ENCODE measurements at regions not wholly inside any gene's neighbourhood (a gene's known extent, or its start where the extent isn't known, plus 50 kb on each side); places are given as distances from the start of the nearest gene placed in this dataset.
"Not testable (repeated sequence)": the region's sequence is repeated elsewhere in the genome, so short reads cannot be mapped to it uniquely, and the experiment has no call there.

DNA sequence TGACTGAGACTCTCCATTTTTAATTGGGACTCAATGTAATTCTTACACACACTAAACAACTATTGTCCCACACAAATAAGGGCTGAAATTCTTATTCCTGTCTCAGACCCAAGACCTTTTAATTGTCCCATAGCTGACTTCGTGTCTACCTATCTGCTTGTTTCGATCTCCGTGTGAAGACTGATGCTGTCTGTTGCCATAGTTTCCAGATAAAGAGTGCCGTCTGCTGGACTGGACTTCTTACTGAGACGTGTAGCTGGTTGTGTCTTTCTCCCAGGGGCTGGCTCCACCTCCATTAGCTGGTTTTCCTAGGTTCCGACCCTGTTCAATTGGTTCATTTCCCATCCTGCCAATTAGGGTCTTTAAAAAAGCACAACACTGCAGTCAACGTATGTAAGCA lies 235.3 kb upstream of the PLXNA2 start:
- H3K9me3 Mint-ChIP-seq (ENCODE audit: low read depth): no peaks in the 10 kb centered on the region
- TF ChIP-seq, protein P1, sequence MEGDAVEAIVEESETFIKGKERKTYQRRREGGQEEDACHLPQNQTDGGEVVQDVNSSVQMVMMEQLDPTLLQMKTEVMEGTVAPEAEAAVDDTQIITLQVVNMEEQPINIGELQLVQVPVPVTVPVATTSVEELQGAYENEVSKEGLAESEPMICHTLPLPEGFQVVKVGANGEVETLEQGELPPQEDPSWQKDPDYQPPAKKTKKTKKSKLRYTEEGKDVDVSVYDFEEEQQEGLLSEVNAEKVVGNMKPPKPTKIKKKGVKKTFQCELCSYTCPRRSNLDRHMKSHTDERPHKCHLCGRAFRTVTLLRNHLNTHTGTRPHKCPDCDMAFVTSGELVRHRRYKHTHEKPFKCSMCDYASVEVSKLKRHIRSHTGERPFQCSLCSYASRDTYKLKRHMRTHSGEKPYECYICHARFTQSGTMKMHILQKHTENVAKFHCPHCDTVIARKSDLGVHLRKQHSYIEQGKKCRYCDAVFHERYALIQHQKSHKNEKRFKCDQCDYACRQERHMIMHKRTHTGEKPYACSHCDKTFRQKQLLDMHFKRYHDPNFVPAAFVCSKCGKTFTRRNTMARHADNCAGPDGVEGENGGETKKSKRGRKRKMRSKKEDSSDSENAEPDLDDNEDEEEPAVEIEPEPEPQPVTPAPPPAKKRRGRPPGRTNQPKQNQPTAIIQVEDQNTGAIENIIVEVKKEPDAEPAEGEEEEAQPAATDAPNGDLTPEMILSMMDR (IDR thresholded peaks at IDR 0.05; ENCODE audit: unreplicated experiment): no peak
- H3K36me3 Mint-ChIP-seq (ENCODE audit: insufficient read depth): no peaks in the 10 kb centered on the region
- no peak overlapping the region for H3K4me3 Mint-ChIP-seq (ENCODE audit: low read depth)
- H3K27me3 Mint-ChIP-seq: peaks cover 16% of the 10 kb centered on the region
- DNase-seq (ENCODE audit: low spot score, unreplicated experiment): no peak
- H3K4me1 Mint-ChIP-seq (ENCODE audit: low read depth): peaks cover 7% of the 10 kb centered on the region
- no peak overlapping the region for H3K27ac Mint-ChIP-seq

DNA sequence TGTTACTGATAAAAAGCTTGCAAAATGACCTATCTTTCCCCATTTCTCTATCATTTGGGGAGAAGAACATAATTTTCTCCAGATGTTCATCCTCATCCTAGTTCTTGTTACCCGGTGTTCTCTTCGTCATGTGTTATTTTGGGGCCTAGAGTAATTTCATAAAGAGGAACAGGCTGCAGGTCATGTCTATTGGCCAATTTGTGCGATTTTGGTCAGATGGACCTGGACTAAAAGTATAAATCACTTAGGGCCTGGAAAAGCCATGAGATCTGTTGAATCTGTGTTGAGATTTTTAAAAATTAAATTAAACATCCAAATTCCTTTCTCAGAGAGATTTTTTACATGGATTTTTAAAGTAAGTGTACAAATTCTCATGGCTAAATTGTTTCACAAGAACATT lies 241.3 kb upstream of the PLXNA2 start:
- Mint-ChIP-seq H3K27ac (no peak overlapping the region), H3K9me3 (ENCODE audit: low read depth) (peaks cover 5% of the 10 kb centered on the region), H3K36me3 (ENCODE audit: insufficient read depth) (no peaks in the 10 kb centered on the region), H3K4me1 (ENCODE audit: low read depth) (no peaks in the 10 kb centered on the region), H3K4me3 (ENCODE audit: low read depth) (no peak overlapping the region), H3K27me3 (peaks cover 5% of the 10 kb centered on the region)
- TF ChIP-seq, protein P1 (IDR thresholded peaks at IDR 0.05; ENCODE audit: unreplicated experiment): no peak
- no peak for DNase-seq (ENCODE audit: low spot score, unreplicated experiment)

DNA sequence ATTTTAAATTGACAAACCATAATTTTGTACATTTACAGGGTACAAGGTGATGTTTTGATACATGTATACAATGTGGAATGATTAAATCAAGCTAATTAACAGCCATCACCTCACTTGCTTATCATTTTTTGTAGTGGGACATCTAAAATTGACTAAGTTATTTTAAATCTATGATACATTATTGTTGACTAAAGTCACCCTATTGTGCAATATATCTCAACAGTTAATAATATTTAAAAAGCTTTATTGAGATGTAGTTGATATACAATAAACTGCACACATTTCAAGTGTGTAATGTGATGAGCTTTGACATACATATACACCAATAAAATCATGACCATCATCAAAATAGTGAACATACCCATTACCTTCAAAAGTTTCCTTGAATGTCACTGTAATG lies 242.5 kb upstream of the PLXNA2 start:
- TF ChIP-seq, protein P1 (IDR thresholded peaks at IDR 0.05; ENCODE audit: unreplicated experiment): no peak
- Mint-ChIP-seq H3K4me1 (ENCODE audit: low read depth) (no peaks in the 10 kb centered on the region), H3K9me3 (ENCODE audit: low read depth) (peaks cover 5% of the 10 kb centered on the region), H3K27me3 (peaks cover 5% of the 10 kb centered on the region), H3K4me3 (ENCODE audit: low read depth) (no peak overlapping the region), H3K27ac (no peak overlapping the region), H3K36me3 (ENCODE audit: insufficient read depth) (no peaks in the 10 kb centered on the region)
- DNase-seq (ENCODE audit: low spot score, unreplicated experiment): no peak

DNA sequence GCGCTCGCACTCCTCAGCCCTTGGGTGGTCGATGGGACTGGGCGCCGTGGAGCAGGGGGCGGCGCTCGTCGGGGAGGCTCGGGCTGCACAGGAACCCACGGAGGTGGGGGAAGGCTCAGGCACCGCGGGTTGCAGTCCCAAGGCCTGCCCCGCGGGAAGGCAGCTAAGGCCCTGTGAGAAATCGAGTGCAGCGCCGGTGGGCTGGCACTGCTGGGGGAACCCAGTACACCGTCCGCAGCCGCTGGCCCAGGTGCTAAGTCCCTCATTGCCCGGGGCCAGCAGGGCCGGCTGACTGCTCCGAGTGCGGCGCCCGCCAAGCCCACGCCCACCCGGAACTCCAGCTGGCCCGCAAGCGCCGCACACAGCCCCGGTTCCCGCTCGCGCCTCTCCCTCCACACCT lies 244.2 kb upstream of the PLXNA2 start:
- not testable (repeated sequence) for H3K4me3 Mint-ChIP-seq (ENCODE audit: low read depth); DNase-seq (ENCODE audit: low spot score, unreplicated experiment)

DNA sequence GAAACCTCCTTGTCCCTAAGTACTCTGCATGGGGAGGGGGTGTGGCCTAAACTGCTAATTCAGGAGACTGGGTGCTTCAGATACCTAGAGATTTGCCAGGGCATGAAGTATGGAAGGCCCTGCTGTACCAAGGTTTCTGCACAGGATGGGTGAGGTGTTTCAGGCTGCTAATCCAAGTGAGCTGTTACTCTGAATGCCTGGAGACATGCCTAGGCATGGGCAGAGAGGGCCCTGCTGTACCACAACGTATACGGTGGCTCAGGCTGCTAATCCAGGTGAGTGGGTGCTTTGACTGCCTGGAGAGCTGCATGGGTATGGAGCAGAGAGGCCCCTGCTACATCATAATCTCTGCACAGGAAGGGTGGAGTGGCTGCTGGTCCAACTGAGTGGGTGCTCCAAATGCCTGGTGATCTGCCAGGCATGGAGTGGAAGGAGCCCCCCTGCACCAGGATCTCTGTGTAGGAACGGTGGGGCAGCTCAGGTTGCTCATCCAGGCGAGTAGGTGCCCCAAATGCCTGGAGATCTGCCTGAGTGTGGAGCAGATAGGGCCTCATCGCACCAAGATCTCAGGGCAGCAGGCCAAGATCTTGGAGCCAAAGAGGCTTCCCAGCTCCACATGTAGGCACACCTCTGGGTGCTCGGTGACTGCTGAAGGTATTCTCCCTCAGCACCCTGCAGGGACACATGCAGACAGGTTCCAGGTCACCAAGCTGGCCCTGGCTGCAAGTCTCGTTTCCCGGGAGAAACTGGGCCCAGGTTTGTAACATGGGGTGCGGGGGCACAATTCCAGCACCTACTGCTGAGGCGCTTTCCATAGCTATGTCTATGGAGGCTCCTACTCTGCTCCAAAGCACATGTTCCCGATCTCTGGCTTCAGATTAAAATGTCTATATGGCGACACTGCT lies 252.5 kb upstream of the PLXNA2 start:
- peaks cover 4% of the 10 kb centered on the region for H3K4me1 Mint-ChIP-seq (ENCODE audit: low read depth)
- TF ChIP-seq, protein P1 (IDR thresholded peaks at IDR 0.05; ENCODE audit: unreplicated experiment): no peak

More for the DNA sequence above, 244.2 kb upstream of the PLXNA2 start:
- not testable (repeated sequence) for H3K9me3 Mint-ChIP-seq (ENCODE audit: low read depth); H3K36me3 Mint-ChIP-seq (ENCODE audit: insufficient read depth); H3K4me1 Mint-ChIP-seq (ENCODE audit: low read depth); H3K27me3 Mint-ChIP-seq; H3K27ac Mint-ChIP-seq

More for the DNA sequence above, 252.5 kb upstream of the PLXNA2 start:
- peaks cover 11% of the 10 kb centered on the region for H3K9me3 Mint-ChIP-seq (ENCODE audit: low read depth)
- no peaks in the 10 kb centered on the region for H3K36me3 Mint-ChIP-seq (ENCODE audit: insufficient read depth)
- no peak overlapping the region for H3K27ac Mint-ChIP-seq
- DNase-seq (ENCODE audit: low spot score, unreplicated experiment): no peak
- H3K27me3 Mint-ChIP-seq: peaks cover 4% of the 10 kb centered on the region
- no peak overlapping the region for H3K4me3 Mint-ChIP-seq (ENCODE audit: low read depth)
